Liver (tissue), 3 donors: ENCODE measurements at regions not wholly inside any gene's neighbourhood (a gene's known extent, or its start where the extent isn't known, plus 50 kb on each side); places are given as distances from the start of the nearest gene placed in this dataset.

Source experiments
- CTCF ChIP-seq: fragments of 150-350 bp; IDR thresholded peaks from 2 replicates; pipeline ENCODE4 v1.5.1; 2017; ENCODE audit warnings: improper control_type of control experiment, low read depth, low read length; ENCODE audit not compliant: missing input control
- FOXA1 ChIP-seq: IDR thresholded peaks from 2 replicates; pipeline ENCODE4 v1.6.1; 2016; ENCODE audit warnings: antibody characterized with exemption
- HNF4G ChIP-seq: IDR thresholded peaks from 2 replicates; pipeline ENCODE4 v1.6.1; 2016; ENCODE audit warnings: antibody characterized with exemption
- RXRA ChIP-seq, 2 donors: IDR thresholded peaks; 2 replicates each; pipeline ENCODE4 v1.6.1; 2017 to 2018; ENCODE audit warnings: antibody characterized with exemption in 2 of 2, mild to moderate bottlenecking in 1 of 2
- YY1 ChIP-seq: IDR thresholded peaks from 2 replicates; pipeline ENCODE4 v1.6.1; 2016; ENCODE audit warnings: antibody characterized with exemption, mild to moderate bottlenecking
- ZBTB33 ChIP-seq: IDR thresholded peaks from 2 replicates; pipeline ENCODE4 v1.6.1; 2016; ENCODE audit warnings: antibody characterized with exemption
- TF ChIP-seq, protein P1 (sequence below): IDR thresholded peaks from 2 replicates; pipeline ENCODE4 v1.6.1; 2016; ENCODE audit warnings: antibody characterized with exemption
- donor health status: healthy.
- donor health status: healthy.

GRCh38 chr3:148451969-148452368 lies 245.7 kb upstream of the AGTR1 start:
- TF ChIP-seq RXRA (IDR thresholded peaks at IDR 0.05) (no peak), HNF4G (no peak), CTCF (no peak), FOXA1 (no peak), ZBTB33 (no peak), YY1 (no peak)
- TF ChIP-seq, protein P1, sequence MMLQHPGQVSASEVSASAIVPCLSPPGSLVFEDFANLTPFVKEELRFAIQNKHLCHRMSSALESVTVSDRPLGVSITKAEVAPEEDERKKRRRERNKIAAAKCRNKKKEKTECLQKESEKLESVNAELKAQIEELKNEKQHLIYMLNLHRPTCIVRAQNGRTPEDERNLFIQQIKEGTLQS: no peak
